Mucosa of stomach (tissue), 1 donor: ENCODE measurements at regions not wholly inside any gene's neighbourhood (a gene's known extent, or its start where the extent isn't known, plus 50 kb on each side); places are given as distances from the start of the nearest gene placed in this dataset.

ENCODE experiments used
- H3K27me3 ChIP-seq: one replicate; pipeline ENCODE4 v1.7.0; 2013; ENCODE audit warnings: mild to moderate bottlenecking, low read length; ENCODE audit not compliant: control insufficient read depth, insufficient read depth
- H3K36me3 ChIP-seq: one replicate; pipeline ENCODE4 v1.7.0; 2013; ENCODE audit warnings: low read length; ENCODE audit not compliant: control insufficient read depth, insufficient read depth
- H3K4me1 ChIP-seq: one replicate; pipeline ENCODE4 v1.7.0; 2013; ENCODE audit warnings: mild to moderate bottlenecking, low read length; ENCODE audit not compliant: control insufficient read depth, insufficient read depth
- H3K4me3 ChIP-seq: one replicate; pipeline ENCODE4 v1.7.0; 2013; ENCODE audit warnings: low read length
- H3K9ac ChIP-seq: one replicate; pipeline ENCODE4 v1.7.0; 2013; ENCODE audit warnings: mild to moderate bottlenecking, low read length, moderate library complexity
- H3K9me3 ChIP-seq: one replicate; pipeline ENCODE4 v1.7.0; 2013; ENCODE audit warnings: mild to moderate bottlenecking, low read length, moderate library complexity; ENCODE audit not compliant: control insufficient read depth
- donor health status: Pancreatic carcinoma.

DNA sequence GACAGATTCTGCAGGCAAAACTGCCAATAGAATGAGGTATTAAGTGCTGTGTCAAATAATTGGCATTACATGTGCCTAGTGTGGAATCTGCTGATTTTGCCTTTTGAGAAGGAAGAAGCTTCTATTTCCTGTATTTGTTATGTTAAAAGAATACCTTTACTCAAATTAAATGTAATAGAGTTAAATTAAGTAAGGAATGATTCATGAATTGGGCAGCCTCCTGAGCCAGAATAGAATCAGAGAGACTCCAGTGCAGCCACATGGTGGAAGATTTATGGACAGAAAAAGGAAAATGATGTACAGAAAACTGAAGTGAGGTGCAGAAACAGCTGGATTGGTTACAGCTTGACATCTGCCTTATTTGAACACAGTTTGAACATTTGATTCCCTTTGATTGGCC lies 464.4 kb upstream of the SEMA6A start:
- Histone ChIP-seq H3K9me3 (no peaks in the 10 kb centered on the region), H3K36me3 (no peaks in the 10 kb centered on the region), H3K4me3 (no peak overlapping the region), H3K9ac (no peak overlapping the region), H3K4me1 (no peaks in the 10 kb centered on the region), H3K27me3 (no peaks in the 10 kb centered on the region)

DNA sequence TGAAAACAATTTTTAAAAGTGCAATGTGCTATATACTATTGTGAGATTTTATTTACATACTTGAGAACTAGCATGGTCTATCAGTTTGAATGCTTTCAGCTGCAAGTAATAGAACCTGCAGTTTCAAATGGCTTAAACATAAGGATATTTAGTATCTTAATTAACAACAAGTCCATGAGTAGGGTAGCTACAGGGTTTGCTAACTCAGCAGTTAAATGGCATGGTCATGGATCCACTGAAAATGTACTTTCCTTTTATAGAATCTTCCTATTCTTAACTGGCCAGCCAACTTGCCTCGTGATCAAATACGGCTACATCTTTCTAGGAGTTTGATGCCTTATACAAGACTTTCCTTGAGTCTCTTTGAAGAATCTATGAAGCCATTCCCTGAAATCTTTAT lies 452.8 kb upstream of the SEMA6A start:
- Histone ChIP-seq H3K9me3 (no peaks in the 10 kb centered on the region), H3K4me3 (no peak overlapping the region), H3K9ac (no peak overlapping the region), H3K4me1 (no peaks in the 10 kb centered on the region), H3K27me3 (no peaks in the 10 kb centered on the region), H3K36me3 (no peaks in the 10 kb centered on the region)

DNA sequence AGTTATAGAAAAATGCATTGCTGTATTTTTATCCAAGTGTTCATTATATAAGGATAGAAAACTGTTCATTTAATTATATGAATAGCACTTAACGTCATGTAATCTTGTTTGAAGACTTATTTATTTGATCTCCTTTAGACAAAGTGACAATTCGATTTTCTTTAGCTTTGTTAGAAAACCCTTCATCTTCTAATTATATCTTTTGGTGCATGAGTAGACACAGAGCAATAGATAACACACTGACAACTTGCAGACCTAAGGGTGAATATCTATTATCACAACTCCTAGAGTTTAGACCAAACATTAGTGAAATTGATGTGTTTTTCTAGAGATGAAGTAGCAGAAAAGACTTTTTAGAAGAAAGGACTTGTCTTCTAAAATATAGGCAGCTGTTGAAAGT lies 446.4 kb upstream of the SEMA6A start:
- Histone ChIP-seq H3K9ac (no peak overlapping the region), H3K4me1 (no peaks in the 10 kb centered on the region), H3K27me3 (no peaks in the 10 kb centered on the region), H3K4me3 (no peak overlapping the region), H3K36me3 (no peaks in the 10 kb centered on the region), H3K9me3 (no peaks in the 10 kb centered on the region)

DNA sequence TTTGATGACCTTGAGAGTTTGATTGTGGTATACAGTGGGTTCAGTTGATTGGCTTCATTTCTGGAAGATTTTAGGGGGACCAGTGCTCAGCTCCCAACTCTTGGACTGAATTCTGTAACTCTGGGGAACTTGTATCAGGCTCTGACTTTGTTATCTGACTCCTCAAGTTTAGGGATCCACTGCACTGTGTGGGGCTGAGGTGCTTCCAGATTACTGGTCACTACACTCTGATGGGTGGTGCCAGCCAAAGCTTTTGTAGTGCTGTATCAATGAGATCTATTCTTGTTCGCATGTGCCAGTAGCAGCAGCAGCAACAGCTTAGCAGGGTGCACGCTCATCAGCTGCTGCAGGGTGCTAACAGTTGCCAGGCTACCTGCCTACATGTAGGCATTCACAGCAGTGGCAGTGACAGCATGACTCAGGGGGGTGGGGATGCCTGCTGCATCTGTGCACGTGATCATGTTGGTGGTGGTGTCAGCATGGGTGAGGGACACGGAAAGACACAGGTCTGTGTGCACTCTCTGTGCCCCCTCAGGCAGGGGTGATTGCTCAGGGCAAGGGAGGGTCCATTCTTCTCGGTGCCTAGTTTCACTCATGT lies 438.8 kb upstream of the SEMA6A start:
- H3K27me3 ChIP-seq = no peaks in the 10 kb centered on the region
- H3K4me3 ChIP-seq = no peak overlapping the region
- no peaks in the 10 kb centered on the region for H3K9me3 ChIP-seq
- H3K4me1 ChIP-seq = no peaks in the 10 kb centered on the region
- no peaks in the 10 kb centered on the region for H3K36me3 ChIP-seq
- no peak overlapping the region for H3K9ac ChIP-seq

DNA sequence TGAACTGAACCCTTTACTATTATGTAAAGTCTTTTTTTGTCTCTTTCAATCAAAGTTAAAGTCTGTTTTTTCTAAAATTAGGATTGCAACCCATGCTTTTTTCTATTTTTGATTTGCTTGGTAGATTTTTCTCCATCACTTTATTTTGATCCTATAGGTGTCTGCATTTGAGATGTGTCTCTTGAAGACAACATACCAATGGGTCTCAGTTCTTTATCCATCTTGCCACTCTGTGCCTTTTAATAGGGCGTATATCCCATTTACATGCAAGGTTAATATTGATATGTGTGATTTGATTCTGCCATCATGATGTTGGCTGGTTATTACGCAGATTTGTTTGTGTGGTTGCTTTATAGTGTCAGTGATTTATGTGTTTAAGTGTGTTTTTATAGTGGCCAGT lies 436.0 kb upstream of the SEMA6A start:
- Histone ChIP-seq H3K9me3 (no peaks in the 10 kb centered on the region), H3K36me3 (no peaks in the 10 kb centered on the region), H3K9ac (no peak overlapping the region)

DNA sequence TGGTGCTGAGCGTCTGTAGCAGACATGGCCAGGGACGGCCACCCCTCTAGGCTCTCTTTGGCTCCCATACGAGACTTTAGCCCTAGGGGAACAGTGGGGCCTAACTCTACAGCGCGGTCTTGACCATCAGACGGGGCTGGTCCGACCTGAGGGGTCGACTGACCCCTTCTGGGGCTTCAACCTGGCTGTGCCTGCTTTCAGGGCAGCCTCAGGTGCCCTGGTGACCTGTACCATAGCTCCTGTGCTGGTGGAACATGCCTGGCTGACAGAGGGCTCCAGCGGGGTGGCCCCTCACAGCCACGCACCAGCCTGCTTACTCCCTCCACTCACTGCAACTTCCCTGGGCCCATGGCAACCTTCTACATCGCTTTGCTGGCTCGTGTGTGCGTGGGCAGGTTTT lies 423.4 kb upstream of the SEMA6A start:
- Histone ChIP-seq H3K9me3 (no peaks in the 10 kb centered on the region), H3K9ac (no peak overlapping the region), H3K27me3 (no peaks in the 10 kb centered on the region), H3K4me3 (no peak overlapping the region), H3K4me1 (no peaks in the 10 kb centered on the region), H3K36me3 (no peaks in the 10 kb centered on the region)

More for the DNA sequence above, 436.0 kb upstream of the SEMA6A start:
- no peaks in the 10 kb centered on the region for H3K27me3 ChIP-seq
- H3K4me3 ChIP-seq = no peak overlapping the region
- no peaks in the 10 kb centered on the region for H3K4me1 ChIP-seq

DNA sequence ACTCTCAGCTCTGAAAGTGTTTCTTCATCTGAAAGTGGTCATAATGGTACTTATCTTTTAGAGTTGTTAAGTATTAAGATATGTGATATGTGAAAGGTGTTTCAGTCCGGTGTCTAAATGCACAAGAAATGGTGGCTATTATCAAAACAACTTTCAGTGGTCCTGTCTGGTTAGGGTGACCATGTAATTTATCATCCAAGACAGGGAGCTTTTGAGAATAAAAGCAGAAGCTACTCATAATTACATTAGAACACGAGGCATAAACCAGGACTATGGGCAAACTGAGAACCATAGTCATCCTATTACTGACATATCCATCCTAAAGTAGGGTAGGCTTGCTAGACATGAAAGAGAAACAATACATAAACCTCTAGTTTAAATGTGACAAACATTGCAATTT lies 418.1 kb upstream of the SEMA6A start:
- Histone ChIP-seq H3K9me3 (no peaks in the 10 kb centered on the region), H3K9ac (no peak overlapping the region), H3K4me3 (no peak overlapping the region), H3K4me1 (no peaks in the 10 kb centered on the region), H3K36me3 (no peaks in the 10 kb centered on the region), H3K27me3 (no peaks in the 10 kb centered on the region)

DNA sequence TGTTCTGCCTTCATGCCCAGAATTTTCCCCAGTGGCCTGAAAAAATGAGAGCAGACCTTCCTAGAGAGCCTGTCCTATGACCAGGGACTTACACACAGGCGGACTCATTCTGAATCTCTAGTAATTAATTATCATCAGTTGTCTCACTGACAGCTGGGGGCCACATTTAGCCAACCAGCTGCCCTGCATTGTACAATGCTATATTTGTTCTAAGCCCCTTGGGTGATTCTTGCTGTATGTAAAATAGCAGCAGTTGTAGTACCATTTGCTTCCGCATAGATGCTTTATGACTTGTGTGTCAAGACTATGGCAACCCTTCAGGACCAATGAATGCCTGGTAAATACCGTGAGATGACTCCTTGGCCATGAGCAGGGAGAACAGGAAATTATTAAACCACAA lies 415.4 kb upstream of the SEMA6A start:
- H3K36me3 ChIP-seq = no peaks in the 10 kb centered on the region
- no peak overlapping the region for H3K4me3 ChIP-seq
- no peaks in the 10 kb centered on the region for H3K9me3 ChIP-seq
- H3K4me1 ChIP-seq = no peaks in the 10 kb centered on the region
- H3K27me3 ChIP-seq = no peaks in the 10 kb centered on the region
- H3K9ac ChIP-seq = no peak overlapping the region

DNA sequence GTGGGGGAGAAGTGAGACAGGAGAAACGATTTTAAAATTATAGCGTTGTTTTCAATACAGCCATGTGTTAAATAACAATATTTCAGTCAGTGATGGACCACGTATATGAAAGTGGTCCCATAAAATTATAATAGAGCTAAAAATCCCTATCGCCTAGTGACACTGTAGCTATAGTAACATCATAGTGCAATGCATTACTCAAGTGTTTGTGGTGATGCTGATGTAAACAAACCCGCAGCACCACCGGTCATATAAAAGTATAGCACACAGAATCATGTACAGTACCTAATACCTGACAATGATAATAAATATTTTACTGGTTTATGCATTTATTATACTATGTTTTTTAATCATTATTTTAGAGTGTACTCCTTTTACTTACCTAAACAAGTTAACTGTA lies 407.4 kb upstream of the SEMA6A start:
- Histone ChIP-seq H3K27me3 (no peaks in the 10 kb centered on the region), H3K9ac (no peak overlapping the region), H3K36me3 (no peaks in the 10 kb centered on the region), H3K4me3 (no peak overlapping the region), H3K9me3 (no peaks in the 10 kb centered on the region), H3K4me1 (no peaks in the 10 kb centered on the region)

DNA sequence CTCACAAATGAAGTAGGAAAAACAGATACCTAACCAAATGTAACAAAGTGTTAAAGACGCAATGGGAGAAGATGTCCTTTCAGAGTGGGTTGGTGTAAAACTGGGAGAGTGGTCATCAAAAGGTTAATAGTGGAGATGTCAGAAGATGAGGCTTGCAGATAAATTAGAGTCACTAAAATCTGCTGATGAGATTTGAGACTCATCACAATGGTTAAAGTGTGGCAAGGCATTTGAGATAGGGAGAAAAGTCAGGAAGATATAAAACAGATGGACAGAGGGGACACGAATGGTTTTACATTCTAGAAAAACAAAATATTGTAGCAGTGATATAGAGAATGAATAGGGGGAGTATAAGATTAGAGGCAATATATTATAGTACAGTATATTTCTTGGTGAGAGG lies 406.0 kb upstream of the SEMA6A start:
- Histone ChIP-seq H3K4me3 (no peak overlapping the region), H3K27me3 (no peaks in the 10 kb centered on the region), H3K4me1 (no peaks in the 10 kb centered on the region), H3K36me3 (no peaks in the 10 kb centered on the region), H3K9me3 (no peaks in the 10 kb centered on the region), H3K9ac (no peak overlapping the region)

DNA sequence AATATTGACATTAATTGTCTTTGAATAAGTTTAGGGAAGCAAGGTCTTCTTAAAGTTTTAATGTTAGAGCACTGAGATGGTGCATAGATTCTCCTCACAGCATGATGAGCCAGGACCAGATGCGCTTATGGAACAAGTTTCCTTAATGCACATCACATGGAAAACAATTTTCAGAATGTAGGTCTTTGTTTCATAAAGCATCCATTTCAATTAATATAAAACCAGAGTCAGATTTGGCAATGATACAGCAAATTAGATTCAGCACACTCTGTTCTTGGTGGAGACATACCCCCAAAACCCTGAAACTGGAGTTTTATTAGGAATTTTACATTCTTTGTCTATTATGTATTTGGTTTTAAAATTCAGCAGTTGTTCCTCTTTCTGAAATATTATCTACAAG lies 402.1 kb upstream of the SEMA6A start:
- no peaks in the 10 kb centered on the region for H3K27me3 ChIP-seq
- H3K36me3 ChIP-seq = no peaks in the 10 kb centered on the region
- H3K9ac ChIP-seq = no peak overlapping the region
- no peaks in the 10 kb centered on the region for H3K9me3 ChIP-seq
- no peaks in the 10 kb centered on the region for H3K4me1 ChIP-seq
- H3K4me3 ChIP-seq = no peak overlapping the region

DNA sequence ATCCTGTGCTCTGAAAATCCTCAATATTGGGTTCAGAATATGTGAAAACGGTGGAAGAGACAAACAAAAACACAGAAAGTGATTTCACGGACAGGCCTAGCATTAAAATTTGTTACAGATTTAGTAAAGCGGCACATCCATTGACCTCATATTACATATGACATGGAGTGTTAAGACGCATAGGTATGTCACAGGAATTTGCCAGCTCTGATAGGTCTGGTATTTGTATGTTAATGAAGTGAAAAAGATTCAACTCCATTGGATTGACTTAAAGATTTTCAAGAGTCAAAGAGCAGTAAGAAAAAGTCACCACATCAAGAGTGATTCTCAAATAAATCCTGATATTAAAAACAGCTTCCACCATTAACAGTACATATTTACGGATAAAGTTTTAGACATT lies 396.5 kb upstream of the SEMA6A start:
- no peaks in the 10 kb centered on the region for H3K36me3 ChIP-seq
- no peak overlapping the region for H3K9ac ChIP-seq
- H3K4me1 ChIP-seq = no peaks in the 10 kb centered on the region
- no peak overlapping the region for H3K4me3 ChIP-seq
- no peaks in the 10 kb centered on the region for H3K9me3 ChIP-seq
- no peaks in the 10 kb centered on the region for H3K27me3 ChIP-seq

DNA sequence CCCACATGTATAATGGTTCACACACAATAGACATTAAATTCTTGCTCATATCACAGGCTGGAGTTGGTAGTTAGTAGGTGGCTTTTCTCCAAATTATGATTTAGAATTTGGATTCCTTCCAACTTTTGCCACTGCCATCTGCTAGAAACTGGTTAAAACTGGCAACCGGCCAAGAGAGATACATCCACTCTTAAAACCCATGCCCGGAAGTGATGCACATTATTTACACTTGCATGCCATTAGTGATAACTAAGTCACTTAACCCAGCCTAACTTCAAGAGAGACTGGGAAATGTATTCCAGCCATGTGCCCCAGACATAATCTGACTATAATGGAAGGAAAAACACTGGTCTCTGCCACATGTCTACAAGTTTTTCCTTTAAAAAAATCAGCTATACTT lies 395.7 kb upstream of the SEMA6A start:
- H3K9me3 ChIP-seq = no peaks in the 10 kb centered on the region
- H3K4me1 ChIP-seq = no peaks in the 10 kb centered on the region
- H3K27me3 ChIP-seq = no peaks in the 10 kb centered on the region
- H3K4me3 ChIP-seq = no peak overlapping the region
- H3K36me3 ChIP-seq = no peaks in the 10 kb centered on the region
- no peak overlapping the region for H3K9ac ChIP-seq
